Naive thymus-derived CD4-positive, alpha-beta T cell (primary cell): ENCODE measurements at regions not wholly inside any gene's neighbourhood (a gene's known extent, or its start where the extent isn't known, plus 50 kb on each side); places are given as distances from the start of the nearest gene placed in this dataset.

Experiments
- ATAC-seq: fragments of 150-1000 bp; cut with Tn5 transposase; 2 replicates; pipeline ENCODE4 v1.10.0; 2021; ENCODE audit warnings: mild to moderate bottlenecking, moderate library complexity
- CTCF ChIA-PET: fragments of 350-600 bp; sonication (Branson Sonifier 250); formaldehyde crosslinking; loops from one replicate; lab custom pipeline; 2021; ENCODE audit warnings: antibody characterized with exemption; lab: Charles Lee
- POLR2A ChIA-PET: fragments of 350-600 bp; sonication (Branson Sonifier 250); formaldehyde crosslinking; loops from one replicate; lab custom pipeline; 2021; ENCODE audit warnings: antibody characterized with exemption, inconsistent platforms; lab: Charles Lee
- DNase-seq, 9 donors: peaks; one replicate each; pipeline versions ENCODE4 v3.0.0 to v3.0.0-alpha.2; 2020 to 2022; ENCODE audit warnings: mixed read lengths in 1 of 9
- H3K27ac ChIP-seq: one replicate; pipeline ENCODE4 v1.7.0; 2013; ENCODE audit warnings: mild to moderate bottlenecking, low read depth, low read length, moderate library complexity
- H3K27me3 ChIP-seq, 2 donors: one replicate each; pipeline ENCODE4 v1.7.0; 2013; ENCODE audit warnings: low read length in 2 of 2, mild to moderate bottlenecking in 2 of 2, moderate library complexity in 2 of 2; ENCODE audit not compliant: control insufficient read depth in 2 of 2, insufficient read depth in 2 of 2
- H3K36me3 ChIP-seq, 3 experiments: 1 replicate in 2 of 3; 2 replicates in 1 of 3; pipeline ENCODE4 v1.7.0; 2013; ENCODE audit warnings: low read length in 3 of 3, mild to moderate bottlenecking in 3 of 3, moderate library complexity in 1 of 3; ENCODE audit not compliant: insufficient read depth in 3 of 3, control insufficient read depth in 2 of 3
- H3K4me1 ChIP-seq, 2 donors: one replicate each; pipeline ENCODE4 v1.7.0; 2013; ENCODE audit warnings: low read length in 2 of 2, mild to moderate bottlenecking in 2 of 2, moderate library complexity in 1 of 2; ENCODE audit not compliant: control insufficient read depth in 2 of 2, insufficient read depth in 2 of 2
- H3K4me3 ChIP-seq: 2 replicates; pipeline ENCODE4 v1.7.0; 2013; ENCODE audit warnings: mild to moderate bottlenecking, low read length
- H3K9me3 ChIP-seq, 3 experiments: 1 replicate in 2 of 3; 2 replicates in 1 of 3; pipeline ENCODE4 v1.7.0; 2013; ENCODE audit warnings: low read length in 3 of 3; ENCODE audit not compliant: control insufficient read depth in 2 of 3
- H3K27ac Mint-ChIP-seq, 9 donors: one replicate each; pipeline ENCODE4 v1.8.0; 2020 to 2022; ENCODE audit warnings: mixed read lengths in 9 of 9, mild to moderate bottlenecking in 8 of 9, moderate library complexity in 5 of 9, inconsistent platforms in 2 of 9
- H3K27me3 Mint-ChIP-seq, 5 donors: one replicate each; pipeline ENCODE4 v1.8.0; 2021 to 2022; ENCODE audit warnings: mixed read lengths in 5 of 5, mild to moderate bottlenecking in 1 of 5
- H3K36me3 Mint-ChIP-seq, 5 donors: one replicate each; pipeline ENCODE4 v1.8.0; 2020 to 2022; ENCODE audit warnings: mixed read lengths in 5 of 5, mild to moderate bottlenecking in 3 of 5, inconsistent platforms in 1 of 5
- H3K4me1 Mint-ChIP-seq, 7 donors: one replicate each; pipeline ENCODE4 v1.8.0; 2020 to 2022; ENCODE audit warnings: mixed read lengths in 7 of 7, mild to moderate bottlenecking in 3 of 7, inconsistent platforms in 1 of 7
- H3K4me3 Mint-ChIP-seq, 10 donors: one replicate each; pipeline ENCODE4 v1.8.0; 2020 to 2022; ENCODE audit warnings: mild to moderate bottlenecking in 10 of 10, mixed read lengths in 10 of 10, moderate library complexity in 6 of 10, inconsistent platforms in 2 of 10
- H3K9me3 Mint-ChIP-seq, 11 donors: one replicate each; pipeline ENCODE4 v1.8.0; 2020 to 2022; ENCODE audit warnings: mixed read lengths in 11 of 11, mild to moderate bottlenecking in 4 of 11, inconsistent platforms in 1 of 11, moderate library complexity in 1 of 11
- intact Hi-C, 2 donors: fragments of 100-400 bp; cut with micrococcal nuclease; formaldehyde crosslinking; loops; one replicate each; pipeline ENCODE4 v1.15.1; 2023

DNA sequence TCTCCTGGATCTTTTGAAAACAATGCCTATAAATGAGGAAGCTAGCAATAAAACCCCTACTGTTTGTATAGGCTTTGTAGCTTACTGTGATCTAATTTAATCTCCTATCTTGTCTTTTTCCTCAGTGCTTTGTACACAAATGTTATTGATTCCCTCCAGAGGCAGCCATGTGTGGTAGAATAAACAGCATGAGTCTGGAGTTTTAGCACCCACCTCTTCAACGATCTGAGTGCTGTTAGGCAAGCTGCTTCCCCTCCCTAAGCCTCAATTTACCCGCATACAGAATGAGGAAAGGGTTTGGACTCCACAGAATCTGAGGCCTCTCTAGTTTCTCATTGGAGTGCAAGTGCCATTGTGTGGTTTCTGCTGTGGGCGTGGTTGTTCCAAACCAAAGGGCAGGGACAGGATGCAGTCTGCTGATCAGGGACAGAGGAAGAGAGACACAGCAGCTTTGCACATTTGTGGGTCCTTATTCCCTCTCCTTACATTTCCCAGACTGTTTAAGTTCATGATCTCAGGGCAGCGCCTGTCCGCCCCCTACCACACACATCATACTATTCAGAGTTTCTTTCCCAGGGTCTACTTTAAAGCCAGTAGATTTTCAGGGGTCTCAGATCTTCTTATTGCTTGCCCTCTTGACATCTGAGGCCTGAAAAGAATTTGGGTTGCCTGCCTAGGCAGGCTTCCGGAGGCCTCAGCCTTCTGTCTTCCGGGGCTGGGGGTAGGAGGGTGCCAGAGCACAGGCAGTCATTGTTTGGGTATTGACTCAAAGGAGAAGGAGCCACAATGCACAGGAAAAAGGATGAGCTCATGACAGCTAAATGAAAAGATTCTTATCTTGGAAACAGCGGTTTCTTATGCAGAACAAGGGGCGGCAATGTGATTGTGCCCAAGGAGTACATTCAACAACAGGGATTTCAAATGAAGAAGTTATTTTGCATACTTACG lies 114.9 kb upstream of the TEX13D start:
- peak overlapping the region; percentile 76 to 98 (median 93) for H3K27ac Mint-ChIP-seq
- intact Hi-C loops, result loop anchor here (1.0 to 10.0 kb wide), 11 partner anchors 23 to 520 kb away; partner anchors contain the start of genes SH2D1A (in 2 of the 2) and THOC2 (in 1 of the 2)
- H3K4me1 ChIP-seq, result peaks cover 52 to 62% of the 10 kb centered on the region in 2 donors

DNA sequence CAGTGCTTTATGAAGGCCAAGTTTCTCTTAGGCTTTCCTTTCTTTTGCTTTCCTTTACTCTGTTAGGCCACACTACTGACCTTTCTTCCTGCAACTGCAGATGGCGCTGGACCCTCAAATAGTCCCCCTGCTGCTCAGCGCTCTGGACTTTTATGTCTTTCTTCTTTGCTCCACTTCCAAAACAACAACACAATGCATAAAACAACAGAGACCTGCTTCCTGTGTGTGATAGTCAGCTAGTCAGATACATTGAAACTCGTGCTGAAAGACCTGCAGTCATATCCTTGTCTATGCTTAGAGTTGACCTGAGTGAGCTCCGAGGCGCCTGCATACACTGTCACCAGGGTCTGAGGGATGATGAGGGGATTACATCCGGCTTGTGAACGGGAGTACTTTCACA lies 108.9 kb upstream of the TEX13D start:
- POLR2A ChIA-PET, result interaction anchor here (1.2 to 1.3 kb wide), 2 partner anchors 12 to 123 kb away, joined by 3 to 5 read pairs; partner anchors contain the start of gene SH2D1A
- no peaks in the 10 kb centered on the region for H3K9me3 ChIP-seq
- peaks cover 23 to 76% (median 57%) of the 10 kb centered on the region in 7 donors for H3K4me1 Mint-ChIP-seq

More for the DNA sequence above, 114.9 kb upstream of the TEX13D start:
- H3K4me3 ChIP-seq, result peak overlapping the region; percentile 46
- Mint-ChIP-seq H3K4me1 (peaks cover 40 to 95% (median 84%) of the 10 kb centered on the region in 7 donors), H3K36me3 (peaks cover 0 to 13% (median 0%) of the 10 kb centered on the region in 5 donors), H3K4me3 (peak overlapping the region; percentile 56 to 82 (median 76)), H3K27me3 (no peaks in the 10 kb centered on the region), H3K9me3 (peaks cover 0 to 3% (median 0%) of the 10 kb centered on the region in 11 donors)
- ChIA-PET CTCF (interaction anchor here (0.6 to 1.1 kb wide), 4 partner anchors 20 to 159 kb away, joined by 3 to 4 read pairs (median 4); no protein-coding TSS in a partner anchor), POLR2A (interaction anchor here (0.6 to 2.9 kb wide), 9 partner anchors 10 to 606 kb away, joined by 3 to 17 read pairs (median 4); partner anchors contain the start of gene SH2D1A)
- DNase-seq (peak; percentile 11 to 84 (median 78)), ATAC-seq (peak; percentile 97)
- no peaks in the 10 kb centered on the region for H3K9me3 ChIP-seq
- peak overlapping the region; percentile 72 for H3K27ac ChIP-seq
- H3K27me3 ChIP-seq, result no peaks in the 10 kb centered on the region
- H3K36me3 ChIP-seq, result no peaks in the 10 kb centered on the region

DNA sequence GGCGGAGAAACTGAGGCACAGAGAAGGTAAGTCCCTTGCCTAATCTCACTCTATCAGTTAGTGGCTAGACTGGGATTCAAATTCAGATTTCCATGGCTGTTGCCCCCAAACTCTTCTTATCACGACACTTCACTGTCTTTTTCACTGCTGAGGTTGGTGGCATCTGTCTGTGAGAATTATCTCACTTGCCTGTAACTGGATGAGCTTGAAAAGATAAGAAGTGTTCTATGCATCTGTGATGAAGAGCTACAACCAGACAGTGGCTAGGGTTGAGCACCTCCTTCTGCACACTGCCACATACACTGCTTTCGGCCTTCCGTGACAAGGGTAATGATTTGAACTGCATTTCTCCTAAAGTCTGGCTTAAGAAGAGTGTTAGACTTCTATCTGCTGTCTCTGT lies 107.9 kb upstream of the TEX13D start:
- peaks cover 22 to 32% of the 10 kb centered on the region in 2 donors for H3K4me1 ChIP-seq
- CTCF ChIA-PET, result no interaction called here
- Mint-ChIP-seq H3K4me3 (peak overlapping the region in 1 of 10 donors; percentile 57), H3K27me3 (no peaks in the 10 kb centered on the region), H3K27ac (peak overlapping the region in 3 of 9 donors; percentile 41 to 71 (median 69)), H3K36me3 (peaks cover 0 to 7% (median 0%) of the 10 kb centered on the region in 5 donors), H3K4me1 (peaks cover 18 to 66% (median 47%) of the 10 kb centered on the region in 7 donors), H3K9me3 (no peaks in the 10 kb centered on the region)
- DNase-seq (no peak), ATAC-seq (no peak)
- no peak overlapping the region for H3K27ac ChIP-seq
- POLR2A ChIA-PET, result interaction anchor here (1.3 kb wide), 1 partner anchor 122 kb away, joined by 5 read pairs; the partner anchor contains the start of gene SH2D1A
- H3K4me3 ChIP-seq, result no peak overlapping the region
- H3K36me3 ChIP-seq, result no peaks in the 10 kb centered on the region
- H3K9me3 ChIP-seq, result no peaks in the 10 kb centered on the region
- intact Hi-C loops, result no loop called here
- H3K27me3 ChIP-seq, result no peaks in the 10 kb centered on the region

More for the DNA sequence above, 108.9 kb upstream of the TEX13D start:
- Mint-ChIP-seq H3K27me3 (no peaks in the 10 kb centered on the region), H3K4me3 (peak overlapping the region; percentile 25 to 69 (median 55)), H3K9me3 (no peaks in the 10 kb centered on the region), H3K36me3 (peaks cover 0 to 9% (median 0%) of the 10 kb centered on the region in 5 donors), H3K27ac (peak overlapping the region in 8 of 9 donors; percentile 16 to 80 (median 72))
- intact Hi-C loops, result no loop called here
- Histone ChIP-seq H3K27ac (no peak overlapping the region), H3K36me3 (no peaks in the 10 kb centered on the region), H3K27me3 (no peaks in the 10 kb centered on the region), H3K4me1 (peaks cover 32 to 41% of the 10 kb centered on the region in 2 donors), H3K4me3 (no peak overlapping the region)
- DNase-seq (no peak), ATAC-seq (peak; percentile 14)
- CTCF ChIA-PET, result no interaction called here

DNA sequence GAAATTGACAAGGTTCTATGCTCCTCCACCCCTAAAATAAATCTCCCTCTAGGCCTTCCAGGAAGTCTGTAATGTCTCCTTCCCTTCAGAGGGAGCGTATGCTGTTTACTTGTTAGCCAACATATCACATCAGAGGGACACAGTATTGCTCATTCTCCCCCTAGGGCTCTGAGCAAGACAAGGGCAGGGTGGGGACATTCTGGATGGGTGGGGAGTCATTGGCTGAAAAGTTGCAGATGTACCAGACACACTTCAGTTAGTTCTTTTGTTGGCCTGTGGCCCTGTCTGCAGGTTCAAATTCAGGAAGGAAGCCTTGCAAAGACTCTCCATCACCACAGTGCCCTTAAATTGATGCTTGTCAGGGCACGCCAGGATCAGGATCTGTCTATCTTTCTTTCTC lies 106.3 kb upstream of the TEX13D start:
- peak overlapping the region in 3 of 9 donors; percentile 17 to 47 (median 32) for H3K27ac Mint-ChIP-seq
- intact Hi-C loops, result no loop called here
- H3K36me3 Mint-ChIP-seq, result peaks cover 0 to 7% (median 0%) of the 10 kb centered on the region in 5 donors
- DNase-seq (no peak), ATAC-seq (no peak)
- H3K4me3 Mint-ChIP-seq, result no peak overlapping the region
- Histone ChIP-seq H3K4me3 (no peak overlapping the region), H3K9me3 (no peaks in the 10 kb centered on the region), H3K27ac (no peak overlapping the region), H3K36me3 (no peaks in the 10 kb centered on the region), H3K4me1 (peaks cover 13 to 23% of the 10 kb centered on the region in 2 donors), H3K27me3 (no peaks in the 10 kb centered on the region)
- H3K4me1 Mint-ChIP-seq, result peaks cover 12 to 57% (median 44%) of the 10 kb centered on the region in 7 donors
- ChIA-PET CTCF (interaction anchor here (0.6 kb wide), 1 partner anchor 293 kb away, joined by 3 read pairs; no protein-coding TSS in a partner anchor), POLR2A (no interaction called here)
- H3K27me3 Mint-ChIP-seq, result no peaks in the 10 kb centered on the region
- no peaks in the 10 kb centered on the region for H3K9me3 Mint-ChIP-seq

DNA sequence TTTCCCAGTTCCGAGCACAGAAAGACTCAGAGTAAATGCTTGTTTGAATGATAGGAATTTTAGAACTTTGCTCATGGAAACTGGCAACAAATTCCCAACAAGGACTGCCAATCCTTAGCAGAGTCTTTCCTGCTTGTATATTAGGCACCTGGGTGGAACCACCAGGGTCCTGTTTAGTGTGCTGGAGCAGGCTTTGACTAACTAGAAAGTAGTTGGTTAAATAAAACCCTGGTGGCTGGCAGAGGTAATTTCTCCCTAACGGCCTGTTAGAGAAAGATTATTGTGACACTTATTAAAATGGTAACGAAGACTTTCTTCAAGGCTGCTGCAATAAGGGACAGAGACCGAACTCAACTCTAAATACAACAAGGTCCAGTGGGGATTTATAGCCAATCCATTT lies 103.6 kb upstream of the TEX13D start:
- no peak overlapping the region for H3K4me3 Mint-ChIP-seq
- DNase-seq (no peak), ATAC-seq (no peak)
- no peaks in the 10 kb centered on the region for H3K9me3 Mint-ChIP-seq
- H3K27me3 Mint-ChIP-seq, result no peaks in the 10 kb centered on the region
- no peaks in the 10 kb centered on the region for H3K27me3 ChIP-seq
- ChIA-PET POLR2A (no interaction called here), CTCF (no interaction called here)
- no peaks in the 10 kb centered on the region for H3K36me3 Mint-ChIP-seq
- H3K36me3 ChIP-seq, result no peaks in the 10 kb centered on the region
- H3K4me1 ChIP-seq, result peaks cover 7 to 22% of the 10 kb centered on the region in 2 donors
- no peak overlapping the region for H3K27ac Mint-ChIP-seq
- intact Hi-C loops, result no loop called here
- no peak overlapping the region for H3K27ac ChIP-seq
- H3K4me3 ChIP-seq, result no peak overlapping the region
- H3K4me1 Mint-ChIP-seq, result peaks cover 5 to 40% (median 29%) of the 10 kb centered on the region in 7 donors
- H3K9me3 ChIP-seq, result no peaks in the 10 kb centered on the region

DNA sequence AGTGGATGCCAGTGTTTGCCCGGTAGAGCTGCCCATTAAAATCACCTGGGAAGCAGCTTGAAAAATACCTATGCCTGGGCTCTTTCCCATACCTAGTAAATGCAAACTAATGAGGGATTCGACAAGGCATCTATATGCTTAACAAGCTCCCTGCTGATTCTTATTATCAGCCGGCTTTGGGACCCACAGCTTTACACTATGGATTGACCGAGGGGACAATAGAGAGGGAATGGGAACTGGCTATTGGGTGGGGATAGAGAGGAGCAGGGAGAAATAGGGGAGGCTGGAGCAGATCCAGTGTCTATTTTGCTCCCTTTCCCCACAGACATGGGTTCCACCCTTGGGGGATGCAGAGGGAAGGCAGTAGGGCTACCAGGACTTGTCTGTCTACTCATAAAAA lies 103.1 kb upstream of the TEX13D start:
- H3K4me1 Mint-ChIP-seq, result peaks cover 5 to 36% (median 28%) of the 10 kb centered on the region in 7 donors

More for the DNA sequence above, 103.1 kb upstream of the TEX13D start:
- intact Hi-C loops, result no loop called here
- H3K36me3 ChIP-seq, result no peaks in the 10 kb centered on the region
- peaks cover 2 to 18% of the 10 kb centered on the region in 2 donors for H3K4me1 ChIP-seq
- Mint-ChIP-seq H3K4me3 (no peak overlapping the region), H3K9me3 (no peaks in the 10 kb centered on the region), H3K27ac (peak overlapping the region in 1 of 9 donors; percentile 20), H3K27me3 (no peaks in the 10 kb centered on the region), H3K36me3 (no peaks in the 10 kb centered on the region)
- no peak overlapping the region for H3K27ac ChIP-seq
- no peaks in the 10 kb centered on the region for H3K9me3 ChIP-seq
- H3K27me3 ChIP-seq, result no peaks in the 10 kb centered on the region
- no peak overlapping the region for H3K4me3 ChIP-seq
- no peak for DNase-seq
- POLR2A ChIA-PET, result no interaction called here
- ATAC-seq, result no peak
- CTCF ChIA-PET, result interaction anchor here (0.7 kb wide), 1 partner anchor 119 kb away, joined by 4 read pairs; no protein-coding TSS in a partner anchor
